GM12878 (cell line): ENCODE measurements at regions not wholly inside any gene's neighbourhood (a gene's known extent, or its start where the extent isn't known, plus 50 kb on each side); places are given as distances from the start of the nearest gene placed in this dataset.

Experiments
- ATAC-seq: fragments of 200-7000 bp; cut with Tn5 transposase; 3 replicates; pipeline ENCODE4 v1.9.1; 2020; ENCODE audit warnings: mild to moderate bottlenecking, moderate library complexity
- BruUV-seq: library from RNA; stranded (reverse); fragments of 400-500 nt; replicated peaks from 2 replicates; lab custom pipeline; 2021; lab: Mats Ljungman, UMichigan
- CTCF ChIA-PET: fragments of 300-600 bp; sonication (Branson Sonifier 250); formaldehyde crosslinking; extraction: SDS; loops from one replicate; lab custom pipeline; 2021; ENCODE audit warnings: inconsistent platforms; lab: Yijun Ruan, JAX
- POLR2A ChIA-PET: fragments of 350-600 bp; formaldehyde crosslinking; extraction: SDS; loops from one replicate; lab custom pipeline; 2021; ENCODE audit warnings: inconsistent platforms; lab: Charles Lee
- RAD21 ChIA-PET: fragments of 300-600 bp; sonication (Branson Sonifier 250); formaldehyde crosslinking; loops from one replicate; lab custom pipeline; 2023; ENCODE audit warnings: antibody characterized with exemption; ENCODE audit not compliant: unreplicated experiment; lab: Charles Lee
- SMC1A ChIA-PET: fragments of 300-600 bp; sonication (Branson Sonifier 250); formaldehyde crosslinking; loops from one replicate; lab custom pipeline; 2023; ENCODE audit not compliant: unreplicated experiment, uncharacterized antibody; lab: Charles Lee
- DNase-seq: peaks from one replicate; pipeline ENCODE4 v3.0.0-alpha.2; 2011; ENCODE audit warnings: low read depth, low spot score
- FAIRE-seq: peaks from 3 replicates; lab custom pipeline; 2011; peaks lifted over from hg19 to GRCh38; lab: Jason Lieb, UNC
- H2AFZ ChIP-seq: 2 replicates; pipeline ENCODE4 v1.6.0; 2011; ENCODE audit warnings: low read depth, low read length, control low read depth; ENCODE audit not compliant: control insufficient read depth
- H3K27ac ChIP-seq: 2 replicates; pipeline ENCODE4 v1.5.1; 2011; ENCODE audit warnings: control low read depth; ENCODE audit not compliant: control insufficient read depth, insufficient read depth
- H3K27me3 ChIP-seq, 2 experiments: replicated peaks in 1 of 2; 2 replicates each; pipeline versions ENCODE4 v1.6.0 to v1.6.1; 2011; ENCODE audit warnings: low read length in 1 of 2; ENCODE audit not compliant: control insufficient read depth in 2 of 2, insufficient read depth in 2 of 2
- H3K36me3 ChIP-seq, 2 experiments: 2 replicates each; pipeline ENCODE4 v1.5.1; 2011; ENCODE audit warnings: low read length in 1 of 2; ENCODE audit not compliant: control insufficient read depth in 2 of 2, insufficient read depth in 2 of 2
- H3K4me1 ChIP-seq: 2 replicates; pipeline ENCODE4 v1.6.1; 2011; ENCODE audit warnings: mild to moderate bottlenecking, low read length, moderate library complexity, mixed read lengths; ENCODE audit not compliant: control insufficient read depth, insufficient read depth
- H3K4me2 ChIP-seq: 2 replicates; pipeline ENCODE4 v1.6.0; 2011; ENCODE audit warnings: control low read depth; ENCODE audit not compliant: control insufficient read depth, insufficient read depth
- H3K4me3 ChIP-seq: fragments of 200-600 bp; sonication (generic); 2 replicates; pipeline ENCODE4 v1.5.1; 2016
- H3K79me2 ChIP-seq: 2 replicates; pipeline ENCODE4 v1.6.0; 2011; ENCODE audit warnings: low read length; ENCODE audit not compliant: control insufficient read depth, insufficient read depth
- H3K9ac ChIP-seq: 2 replicates; pipeline ENCODE4 v1.8.0; 2011; ENCODE audit warnings: low read length, control low read depth, mixed read lengths; ENCODE audit not compliant: control insufficient read depth, insufficient read depth
- H3K9me3 ChIP-seq: replicated peaks from 3 replicates; pipeline ENCODE4 v1.5.1; 2011; ENCODE audit warnings: mild to moderate bottlenecking, low read length; ENCODE audit not compliant: control insufficient read depth, insufficient read depth
- H4K20me1 ChIP-seq: 2 replicates; pipeline ENCODE4 v1.6.0; 2011; ENCODE audit not compliant: control insufficient read depth, insufficient read depth
- CHD2 ChIP-seq: IDR thresholded peaks from 2 replicates; pipeline ENCODE4 v1.6.1; 2011; ENCODE audit warnings: low read depth, low read length, improper control_type of control experiment, borderline replicate concordance
- CREM ChIP-seq: IDR thresholded peaks from 2 replicates; pipeline ENCODE4 v1.6.1; 2014; ENCODE audit warnings: antibody characterized with exemption, low read depth
- CTCF ChIP-seq, 3 experiments: IDR thresholded peaks in 2 of 3; conservative IDR thresholded peaks in 1 of 3; 2 replicates each; pipeline ENCODE4 v1.5.1; 2011; ENCODE audit warnings: low read depth in 3 of 3, low read length in 3 of 3, mild to moderate bottlenecking in 3 of 3, control low read depth in 2 of 3, moderate library complexity in 2 of 3, inconsistent platforms in 1 of 3, mixed read lengths in 1 of 3; ENCODE audit not compliant: control insufficient read depth in 2 of 3, insufficient read depth in 1 of 3; ENCODE audit errors: extremely low read depth in 1 of 3
- E4F1 ChIP-seq: fragments of 450-650 bp; IDR thresholded peaks from 2 replicates; pipeline ENCODE4 v1.6.1; 2018; ENCODE audit warnings: borderline replicate concordance, mild to moderate bottlenecking; ENCODE audit not compliant: partially characterized antibody
- EGR1 ChIP-seq, 2 experiments: IDR thresholded peaks; 1 replicate in 1 of 2; 2 replicates in 1 of 2; pipeline ENCODE4 v1.6.1; 2011 to 2012; ENCODE audit warnings: low read depth in 2 of 2, low read length in 2 of 2, borderline replicate concordance in 1 of 2, mild to moderate bottlenecking in 1 of 2, moderate library complexity in 1 of 2
- EZH2 ChIP-seq: IDR thresholded peaks from 2 replicates; pipeline ENCODE4 v1.6.1; 2012; ENCODE audit warnings: low read depth, mild to moderate bottlenecking, control low read depth, inconsistent platforms, low read length, borderline replicate concordance; ENCODE audit not compliant: control insufficient read depth
- GABPA ChIP-seq: IDR thresholded peaks from 2 replicates; pipeline ENCODE4 v1.6.1; 2014; ENCODE audit warnings: antibody characterized with exemption, low read depth, mild to moderate bottlenecking, inconsistent platforms
- KDM1A ChIP-seq: fragments of 200-600 bp; sonication (generic); IDR thresholded peaks from 2 replicates; pipeline ENCODE4 v1.6.1; 2016; ENCODE audit warnings: borderline replicate concordance
- POLR2AphosphoS5 ChIP-seq: IDR thresholded peaks from 2 replicates; pipeline ENCODE4 v1.6.1; 2011; ENCODE audit warnings: mild to moderate bottlenecking, low read length, inconsistent platforms
- RAD21 ChIP-seq: IDR thresholded peaks from 2 replicates; pipeline ENCODE4 v1.6.1; 2011; ENCODE audit warnings: mild to moderate bottlenecking, low read depth, low read length, moderate library complexity; ENCODE audit not compliant: insufficient read depth
- RELA ChIP-seq: fragments of 450-650 bp; IDR thresholded peaks from 2 replicates; pipeline ENCODE4 v1.8.0; 2014; ENCODE audit warnings: borderline replicate concordance; ENCODE audit not compliant: partially characterized antibody
- SIN3A ChIP-seq: IDR thresholded peaks from 2 replicates; pipeline ENCODE4 v1.6.1; 2012; ENCODE audit warnings: low read depth, low read length, improper control_type of control experiment
- SPI1 ChIP-seq: IDR thresholded peaks from 2 replicates; pipeline ENCODE4 v1.6.1; 2011; ENCODE audit warnings: low read depth, mild to moderate bottlenecking, low read length, moderate library complexity, borderline replicate concordance; ENCODE audit not compliant: insufficient read depth
- STAT1 ChIP-seq: fragments of 450-650 bp; conservative IDR thresholded peaks from 2 replicates; pipeline ENCODE4 v1.6.1; 2014; ENCODE audit warnings: antibody characterized with exemption, mild to moderate bottlenecking
- TCF7 ChIP-seq: IDR thresholded peaks from 2 replicates; pipeline ENCODE4 v1.6.1; 2014; ENCODE audit warnings: antibody characterized with exemption, borderline replicate concordance
- ZBTB11 ChIP-seq: fragments of 450-650 bp; formaldehyde crosslinking; IDR thresholded peaks from 2 replicates; pipeline ENCODE4 v1.5.0; 2022; ENCODE audit warnings: mild to moderate bottlenecking, missing genetic modification characterization
- ZNF207 ChIP-seq: fragments of 450-650 bp; IDR thresholded peaks from 2 replicates; pipeline ENCODE4 v1.6.1; 2014; ENCODE audit warnings: antibody characterized with exemption, mild to moderate bottlenecking, borderline replicate concordance
- WGBS: methylation state at CpG from one replicate; pipeline ENCODE4 v1.1.6; 2016; ENCODE audit warnings: low lambda C conversion rate; ENCODE audit not compliant: insufficient replicate concordance, insufficient coverage; ENCODE audit errors: missing lambda C conversion rate; 5-methylcytosine and 5-hydroxymethylcytosine counted together
- in situ Hi-C: fragments of 300-500 bp; cut with MboI; formaldehyde crosslinking; loops from 9 replicates; pipeline ENCODE4 v1.14.3; 2018; ENCODE audit warnings: mixed read lengths
- intact Hi-C: fragments of 100-400 bp; cut with micrococcal nuclease; formaldehyde crosslinking; loops from one replicate; pipeline ENCODE4 v1.14.2; 2022; ENCODE audit not compliant: unreplicated experiment

- TF ChIP-seq POLR2AphosphoS5: no peak
- TF ChIP-seq RELA: no peak
- TF ChIP-seq GABPA: no peak
- TF ChIP-seq ZBTB11: no peak
- no peak for TF ChIP-seq STAT1
- TF ChIP-seq ZNF207: no peak
- TF ChIP-seq SIN3A: no peak
- no peak for TF ChIP-seq SPI1
- TF ChIP-seq RAD21: no peak
These were observed 212.5 kb downstream of the C6orf118 start (continued) for GRCh38 chr6:165096868-165097267.

- SMC1A ChIA-PET: no interaction called here
- no peak overlapping the region for H3K4me2 ChIP-seq
- POLR2A ChIA-PET: no interaction called here
- intact Hi-C loops: no loop called here
- ATAC-seq (no peak), DNase-seq (no peak), FAIRE-seq (no peak)
- H3K79me2 ChIP-seq: no peaks in the 10 kb centered on the region
- no peak overlapping the region for H3K27ac ChIP-seq
- H3K4me3 ChIP-seq: no peak overlapping the region
- 11% methylated on average over 5 of the region's 5 CpGs for WGBS
- H3K9ac ChIP-seq: no peak overlapping the region
- H3K4me1 ChIP-seq: no peaks in the 10 kb centered on the region
- H3K27me3 ChIP-seq: no peaks in the 10 kb centered on the region
- H2AFZ ChIP-seq: no peak overlapping the region
- RAD21 ChIA-PET: no interaction called here
- no TSS peak for BruUV-seq
- in situ Hi-C loops: no loop called here
- H3K36me3 ChIP-seq: no peaks in the 10 kb centered on the region
- CTCF ChIA-PET: no interaction called here
- H4K20me1 ChIP-seq: no peaks in the 10 kb centered on the region
- no peaks in the 10 kb centered on the region for H3K9me3 ChIP-seq
- TF ChIP-seq EZH2 (no peak), E4F1 (no peak), RELA (no peak), KDM1A (no peak), CREM (no peak), CTCF (IDR thresholded peaks at IDR 0.05 in 2 of 3, conservative IDR thresholded peaks at IDR 0.05 in 1 of 3; ENCODE audit: control insufficient read depth in 2 of 3, extremely low read depth in 1 of 3, insufficient read depth in 1 of 3, low read depth in 3 of 3, low read length in 3 of 3) (no peak), CHD2 (no peak), TCF7 (no peak), EGR1 (IDR thresholded peaks at IDR 0.05; ENCODE audit: borderline replicate concordance in 1 of 2, low read depth in 2 of 2, low read length in 2 of 2) (no peak)
These were observed 213.2 kb downstream of the C6orf118 start for GRCh38 chr6:165096209-165096608.
